Adrenal gland (tissue), 9 donors: ENCODE measurements at regions not wholly inside any gene's neighbourhood (a gene's known extent, or its start where the extent isn't known, plus 50 kb on each side); places are given as distances from the start of the nearest gene placed in this dataset.

ENCODE experiments used
- DNase-seq, 7 donors: peaks; one replicate each; pipeline ENCODE4 v3.0.0-alpha.2; 2019 to 2020
- H3K27ac ChIP-seq, 5 donors: fragments of 200-600 bp; sonication (generic) in 4 of 5; 1 replicate in 3 of 5; 2 replicates in 2 of 5; pipeline versions ENCODE4 v1.5.1 to v1.8.0; 2016 to 2020; ENCODE audit warnings: mild to moderate bottlenecking in 1 of 5
- H3K27me3 ChIP-seq: fragments of 200-600 bp; 2 replicates; pipeline ENCODE4 v1.8.0; 2021
- H3K36me3 ChIP-seq, 2 donors: fragments of 200-600 bp; replicated peaks in 1 of 2; 1 replicate in 1 of 2; 2 replicates in 1 of 2; pipeline versions ENCODE4 v1.5.1 to v1.8.0; 2018 to 2022
- H3K4me1 ChIP-seq, 2 donors: fragments of 200-600 bp; replicated peaks in 1 of 2; 1 replicate in 1 of 2; 2 replicates in 1 of 2; pipeline versions ENCODE4 v1.5.1 to v1.8.0; 2018 to 2021
- H3K4me3 ChIP-seq, 4 donors: fragments of 200-600 bp; sonication (generic) in 3 of 4; one replicate each; pipeline ENCODE4 v1.5.1; 2016 to 2018
- H3K9me3 ChIP-seq, 3 donors: fragments of 200-600 bp; sonication (generic) in 1 of 3; replicated peaks in 1 of 3; 1 replicate in 2 of 3; 2 replicates in 1 of 3; pipeline versions ENCODE4 v1.5.1 to v1.8.0; 2016 to 2021
- CTCF ChIP-seq, 6 experiments: fragments of 450-650 bp in 4 of 6; fragments of 200-600 bp in 2 of 6; sonication (generic) in 1 of 6; IDR thresholded peaks; 1 replicate in 5 of 6; 2 replicates in 1 of 6; pipeline versions ENCODE4 v1.5.1 to v1.8.0; 2016 to 2021; ENCODE audit warnings: antibody characterized with exemption in 6 of 6, mild to moderate bottlenecking in 2 of 6, moderate library complexity in 1 of 6
- POLR2A ChIP-seq, 2 donors: fragments of 450-650 bp; IDR thresholded peaks; one replicate each; pipeline ENCODE4 v1.6.1; 2017; ENCODE audit warnings: antibody characterized with exemption in 2 of 2, mild to moderate bottlenecking in 2 of 2, moderate library complexity in 1 of 2
- WGBS, 4 donors: extraction: QIAGEN DNeasy Blood & Tissue Kit in 2 of 4; methylation state at CpG; one replicate each; pipeline versions ENCODE4 v1.1.5 to v1.1.7; 2013 to 2017; 5-methylcytosine and 5-hydroxymethylcytosine counted together
- intact Hi-C, 2 donors: fragments of 100-400 bp; cut with DNase I; formaldehyde crosslinking; loops; one replicate each; pipeline versions ENCODE4 v1.14.1 to v1.15.0; 2022 to 2023
- donor health status: healthy with polysubstance abuse.
- donor health status: Bipolar disorder and iron deficiency.
- donor health status: DM: yes; HTN: yes; CAD: no.
- donor health status: DM: no; HTN: no; CAD: no.
- donor health status: DM: no; HTN: no; CAD: no.

- no peaks in the 10 kb centered on the region for H3K9me3 ChIP-seq
- H3K4me1 ChIP-seq: peaks cover 0 to 5% of the 10 kb centered on the region in 2 donors
- peaks cover 41% of the 10 kb centered on the region for H3K27me3 ChIP-seq
- H3K36me3 ChIP-seq: no peaks in the 10 kb centered on the region
- 90 to 94% (median 91%) methylated on average over 12 of the region's 12 CpGs for WGBS, 4 donors
- peak in 1 of 7 donors; percentile 18 for DNase-seq
- TF ChIP-seq POLR2A (IDR thresholded peaks at IDR 0.05) (no peak), CTCF (IDR thresholded peaks at IDR 0.05) (no peak)
- no peak overlapping the region for H3K4me3 ChIP-seq
- H3K27ac ChIP-seq: no peak overlapping the region
- intact Hi-C loops: no loop called here
Measured at GRCh38 chr14:101460986-101461750, 100.1 kb upstream of the DIO3 start.

- Histone ChIP-seq H3K4me1 (peaks cover 0 to 5% of the 10 kb centered on the region in 2 donors), H3K27me3 (peaks cover 37% of the 10 kb centered on the region), H3K4me3 (no peak overlapping the region), H3K9me3 (no peaks in the 10 kb centered on the region), H3K36me3 (no peaks in the 10 kb centered on the region), H3K27ac (no peak overlapping the region)
- peak in 1 of 7 donors; percentile 28 for DNase-seq
- TF ChIP-seq POLR2A (IDR thresholded peaks at IDR 0.05): no peak
- TF ChIP-seq CTCF (IDR thresholded peaks at IDR 0.05): no peak
- 93 to 97% (median 95%) methylated on average over 6 to 8 of the region's 8 CpGs for WGBS, 4 donors
- intact Hi-C loops: no loop called here
Measured at GRCh38 chr14:101461891-101462290, 99.4 kb upstream of the DIO3 start.

GRCh38 chr14:101462726-101463565, 98.3 kb upstream of the DIO3 start:
- H3K4me3 ChIP-seq: no peak overlapping the region
- H3K36me3 ChIP-seq: no peaks in the 10 kb centered on the region
- no peak for TF ChIP-seq CTCF (IDR thresholded peaks at IDR 0.05)
- TF ChIP-seq POLR2A (IDR thresholded peaks at IDR 0.05): no peak
- no peaks in the 10 kb centered on the region for H3K9me3 ChIP-seq
- H3K27ac ChIP-seq: no peak overlapping the region
- 83 to 93% (median 88%) methylated on average over 15 of the region's 15 CpGs for WGBS, 4 donors
- peaks cover 0 to 5% of the 10 kb centered on the region in 2 donors for H3K4me1 ChIP-seq
- DNase-seq: peak in 1 of 7 donors; percentile 33
- intact Hi-C loops: no loop called here
- peaks cover 27% of the 10 kb centered on the region for H3K27me3 ChIP-seq

GRCh38 chr14:101463566-101464171, 97.6 kb upstream of the DIO3 start:
- intact Hi-C loops: no loop called here
- DNase-seq: no peak
- Histone ChIP-seq H3K4me3 (no peak overlapping the region), H3K27ac (no peak overlapping the region), H3K9me3 (no peaks in the 10 kb centered on the region), H3K4me1 (peaks cover 0 to 5% of the 10 kb centered on the region in 2 donors), H3K27me3 (peaks cover 19% of the 10 kb centered on the region), H3K36me3 (no peaks in the 10 kb centered on the region)
- TF ChIP-seq CTCF (IDR thresholded peaks at IDR 0.05) (no peak), POLR2A (IDR thresholded peaks at IDR 0.05) (no peak)
- WGBS, 4 donors: 78 to 90% (median 82%) methylated on average over 1 of the region's 1 CpG; no CpG with 5 or more reads in 1 of the 4 donors
